ENCODE measurements at regions not wholly inside any gene's neighbourhood (a gene's known extent, or its start where the extent isn't known, plus 50 kb on each side); places are given as distances from the start of the nearest gene placed in this dataset.

- TF ChIP-seq POLR2AphosphoS5 (IDR thresholded peaks at IDR 0.05; ENCODE audit: low read depth, low read length) (no peak), TAF1 (IDR thresholded peaks at IDR 0.05; ENCODE audit: borderline replicate concordance, insufficient read depth, low read length) (no peak), FOXP2 (optimal IDR thresholded peaks at IDR 0.05; ENCODE audit: borderline replicate concordance, extremely low read depth, extremely low read length, insufficient read depth) (no peak), REST (IDR thresholded peaks at IDR 0.05; ENCODE audit: insufficient read depth in 1 of 2, low read depth in 2 of 2, low read length in 2 of 2) (no peak)
Observed at GRCh38 chr2:72000110-72000509, 147.6 kb downstream of the CYP26B1 start.

- TF ChIP-seq TAF1 (IDR thresholded peaks at IDR 0.05; ENCODE audit: borderline replicate concordance, insufficient read depth, low read length) (no peak), SIN3A (IDR thresholded peaks at IDR 0.05; ENCODE audit: borderline replicate concordance, insufficient read depth, low read length) (no peak), REST (IDR thresholded peaks at IDR 0.05; ENCODE audit: insufficient read depth in 1 of 2, low read depth in 2 of 2, low read length in 2 of 2) (no peak), POLR2AphosphoS5 (IDR thresholded peaks at IDR 0.05; ENCODE audit: low read depth, low read length) (no peak)
Observed at GRCh38 chr2:71999580-71999979, 148.1 kb downstream of the CYP26B1 start.

- TF ChIP-seq SIN3A (IDR thresholded peaks at IDR 0.05; ENCODE audit: borderline replicate concordance, insufficient read depth, low read length): no peak
- TF ChIP-seq FOXP2 (optimal IDR thresholded peaks at IDR 0.05; ENCODE audit: borderline replicate concordance, extremely low read depth, extremely low read length, insufficient read depth): no peak
- TF ChIP-seq POLR2AphosphoS5 (IDR thresholded peaks at IDR 0.05; ENCODE audit: low read depth, low read length): no peak
- TF ChIP-seq TAF1 (IDR thresholded peaks at IDR 0.05; ENCODE audit: borderline replicate concordance, insufficient read depth, low read length): no peak
- TF ChIP-seq REST (IDR thresholded peaks at IDR 0.05; ENCODE audit: insufficient read depth in 1 of 2, low read depth in 2 of 2, low read length in 2 of 2): no peak
Observed at GRCh38 chr2:71997843-71998242, 149.8 kb downstream of the CYP26B1 start.

- TF ChIP-seq POLR2AphosphoS5 (IDR thresholded peaks at IDR 0.05; ENCODE audit: low read depth, low read length) (no peak), REST (IDR thresholded peaks at IDR 0.05; ENCODE audit: insufficient read depth in 1 of 2, low read depth in 2 of 2, low read length in 2 of 2) (no peak)
Observed at GRCh38 chr2:71995067-71995665, 152.5 kb downstream of the CYP26B1 start.

GRCh38 chr2:71992036-71992435, 155.6 kb downstream of the CYP26B1 start:
- no peak for TF ChIP-seq POLR2AphosphoS5 (IDR thresholded peaks at IDR 0.05; ENCODE audit: low read depth, low read length)
- TF ChIP-seq SIN3A (IDR thresholded peaks at IDR 0.05; ENCODE audit: borderline replicate concordance, insufficient read depth, low read length): no peak
- no peak for TF ChIP-seq REST (IDR thresholded peaks at IDR 0.05; ENCODE audit: insufficient read depth in 1 of 2, low read depth in 2 of 2, low read length in 2 of 2)
- no peak for TF ChIP-seq TAF1 (IDR thresholded peaks at IDR 0.05; ENCODE audit: borderline replicate concordance, insufficient read depth, low read length)
- no peak for TF ChIP-seq FOXP2 (optimal IDR thresholded peaks at IDR 0.05; ENCODE audit: borderline replicate concordance, extremely low read depth, extremely low read length, insufficient read depth)
